ENCODE measurements at regions not wholly inside any gene's neighbourhood (a gene's known extent, or its start where the extent isn't known, plus 50 kb on each side); places are given as distances from the start of the nearest gene placed in this dataset.

DNA sequence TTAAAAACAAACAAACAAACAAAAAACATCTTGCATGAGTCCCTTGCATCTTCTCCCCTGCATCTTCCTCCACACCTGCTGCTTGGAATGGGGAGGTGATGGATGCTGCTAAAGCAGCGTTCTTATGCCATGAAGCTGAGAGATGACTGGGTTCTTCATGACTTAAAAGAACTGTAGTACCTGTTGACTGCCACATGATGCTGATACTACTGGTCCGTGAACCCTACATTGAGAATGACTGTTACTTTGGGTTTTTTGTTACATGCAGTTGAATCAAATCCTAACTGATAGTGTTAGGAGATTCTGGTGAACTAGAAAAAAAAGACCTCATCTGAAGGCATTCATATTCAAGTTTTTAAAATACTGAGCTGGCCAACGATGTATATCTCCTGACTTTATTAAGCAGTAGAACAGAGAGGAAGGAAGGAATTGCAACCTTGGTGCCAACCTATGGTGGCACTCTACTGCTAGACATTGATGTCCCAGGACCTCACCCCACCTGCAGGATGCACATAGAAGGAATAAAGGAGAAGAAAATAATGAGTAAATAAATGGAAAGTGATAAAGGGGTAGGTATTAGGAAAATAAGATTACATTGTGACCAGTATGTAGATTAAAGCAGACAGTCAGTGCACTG, 63.2 kb upstream of the SPAG16 start:
- TF ChIP-seq CTCF (IDR thresholded peaks at IDR 0.05) (no peak), POLR2A (IDR thresholded peaks at IDR 0.05) (no peak)

Data from right lobe of liver (tissue), 4 donors.